T-cell (primary cell): ENCODE measurements at regions not wholly inside any gene's neighbourhood (a gene's known extent, or its start where the extent isn't known, plus 50 kb on each side); places are given as distances from the start of the nearest gene placed in this dataset.

Experiments
- ATAC-seq, 4 experiments: fragments of 200-7000 bp in 3 of 4; fragments of 150-1000 bp in 1 of 4; cut with Tn5 transposase; replicated peaks in 1 of 4; 1 replicate in 3 of 4; 2 replicates in 1 of 4; pipeline ENCODE4 v1.10.0; 2021; ENCODE audit warnings: moderate library complexity in 3 of 4, mild to moderate bottlenecking in 2 of 4, moderate number of reproducible peaks in 1 of 4
- CTCF ChIA-PET, 2 donors: fragments of 300-600 bp; sonication (Branson Sonifier 250); formaldehyde crosslinking; loops; one replicate each; lab custom pipeline; 2022; ENCODE audit warnings: antibody characterized with exemption in 2 of 2; lab: Charles Lee
- POLR2A ChIA-PET, 2 donors: fragments of 300-600 bp; sonication (Branson Sonifier 250); formaldehyde crosslinking; loops; one replicate each; lab custom pipeline; 2022; ENCODE audit warnings: antibody characterized with exemption in 2 of 2; lab: Charles Lee
- DNase-seq, 35 experiments: peaks; one replicate each; pipeline versions ENCODE4 v3.0.0 to v3.0.0-alpha.2; 2013 to 2023
- H3K27ac ChIP-seq: one replicate; pipeline ENCODE4 v1.5.1; 2013; ENCODE audit warnings: low read length
- H3K27me3 ChIP-seq, 2 experiments: replicated peaks in 1 of 2; 1 replicate in 1 of 2; 2 replicates in 1 of 2; pipeline versions ENCODE4 v1.6.1 to v1.7.0; 2013; ENCODE audit warnings: low read length in 1 of 2, mixed read lengths in 1 of 2; ENCODE audit not compliant: control insufficient read depth in 2 of 2, insufficient read depth in 2 of 2; ENCODE audit errors: extremely low read depth in 1 of 2
- H3K36me3 ChIP-seq, 2 donors: 1 replicate in 1 of 2; 2 replicates in 1 of 2; pipeline versions ENCODE4 v1.6.1 to v1.7.0; 2013; ENCODE audit warnings: low read length in 1 of 2; ENCODE audit not compliant: control insufficient read depth in 2 of 2, insufficient read depth in 1 of 2; ENCODE audit errors: extremely low read depth in 1 of 2
- H3K4me1 ChIP-seq, 2 experiments: 1 replicate in 1 of 2; 2 replicates in 1 of 2; pipeline versions ENCODE4 v1.6.1 to v1.7.0; 2013; ENCODE audit warnings: low read length in 2 of 2, mixed read lengths in 1 of 2; ENCODE audit not compliant: insufficient read depth in 2 of 2, control insufficient read depth in 1 of 2; ENCODE audit errors: extremely low read depth in 1 of 2
- H3K4me3 ChIP-seq, 2 donors: 1 replicate in 1 of 2; 2 replicates in 1 of 2; pipeline versions ENCODE4 v1.5.1 to v1.7.0; 2013; ENCODE audit warnings: mild to moderate bottlenecking in 2 of 2, low read length in 1 of 2, moderate library complexity in 1 of 2; ENCODE audit not compliant: control insufficient read depth in 1 of 2; ENCODE audit errors: extremely low read depth in 1 of 2
- H3K9me3 ChIP-seq: 2 replicates; pipeline ENCODE4 v1.7.0; 2013
- H3K27ac Mint-ChIP-seq, 2 donors: one replicate each; pipeline ENCODE4 v1.8.0; 2020 to 2021; ENCODE audit warnings: mild to moderate bottlenecking in 2 of 2, mixed read lengths in 2 of 2
- H3K27me3 Mint-ChIP-seq, 2 donors: one replicate each; pipeline ENCODE4 v1.8.0; 2021 to 2022; ENCODE audit warnings: mixed read lengths in 2 of 2
- H3K36me3 Mint-ChIP-seq: one replicate; pipeline ENCODE4 v1.8.0; 2021; ENCODE audit warnings: mixed read lengths
- H3K4me1 Mint-ChIP-seq, 3 donors: one replicate each; pipeline ENCODE4 v1.8.0; 2020 to 2022; ENCODE audit warnings: mixed read lengths in 3 of 3, mild to moderate bottlenecking in 1 of 3
- H3K4me3 Mint-ChIP-seq, 3 donors: one replicate each; pipeline ENCODE4 v1.8.0; 2020 to 2022; ENCODE audit warnings: mild to moderate bottlenecking in 3 of 3, mixed read lengths in 3 of 3, moderate library complexity in 3 of 3
- H3K9me3 Mint-ChIP-seq, 3 donors: one replicate each; pipeline ENCODE4 v1.8.0; 2020 to 2022; ENCODE audit warnings: mixed read lengths in 3 of 3
- WGBS: methylation state at CpG from one replicate; pipeline ENCODE4 v1.1.5; 2013; ENCODE audit warnings: missing lambda C conversion rate; ENCODE audit not compliant: insufficient coverage; 5-methylcytosine and 5-hydroxymethylcytosine counted together

- peaks cover 0 to 44% of the 10 kb centered on the region in 2 experiments for H3K27me3 ChIP-seq
- no peaks in the 10 kb centered on the region for H3K4me1 Mint-ChIP-seq
- CTCF ChIA-PET: interaction anchor here in 1 of 2 donors (0.7 kb wide), 1 partner anchor 11 kb away, joined by 4 read pairs; no protein-coding TSS in a partner anchor
- H3K36me3 Mint-ChIP-seq: no peaks in the 10 kb centered on the region
- no peak overlapping the region for H3K4me3 Mint-ChIP-seq
- DNase-seq (no peak), ATAC-seq (no peak)
- H3K27ac ChIP-seq: no peak overlapping the region
- H3K4me1 ChIP-seq: no peaks in the 10 kb centered on the region
- no peak overlapping the region for H3K27ac Mint-ChIP-seq
- H3K4me3 ChIP-seq: no peak overlapping the region
- WGBS: 80% methylated on average over 4 of the region's 6 CpGs
- H3K9me3 Mint-ChIP-seq: no peaks in the 10 kb centered on the region
- no peaks in the 10 kb centered on the region for H3K9me3 ChIP-seq
- POLR2A ChIA-PET: no interaction called here
- peaks cover 15 to 27% of the 10 kb centered on the region in 2 donors for H3K27me3 Mint-ChIP-seq
- no peaks in the 10 kb centered on the region for H3K36me3 ChIP-seq
Observed at GRCh38 chr19:30677702-30678101, 305.5 kb downstream of the ZNF536 start.

- ATAC-seq (no peak), DNase-seq (no peak)
- no peak overlapping the region for H3K27ac Mint-ChIP-seq
- H3K36me3 Mint-ChIP-seq: no peaks in the 10 kb centered on the region
- Histone ChIP-seq H3K36me3 (no peaks in the 10 kb centered on the region), H3K27ac (no peak overlapping the region), H3K4me3 (no peak overlapping the region), H3K27me3 (peaks cover 0 to 39% of the 10 kb centered on the region in 2 experiments), H3K9me3 (no peaks in the 10 kb centered on the region), H3K4me1 (no peaks in the 10 kb centered on the region)
- H3K4me1 Mint-ChIP-seq: no peaks in the 10 kb centered on the region
- peaks cover 13 to 23% of the 10 kb centered on the region in 2 donors for H3K27me3 Mint-ChIP-seq
- H3K4me3 Mint-ChIP-seq: no peak overlapping the region
- 77% methylated on average over 3 of the region's 8 CpGs for whole genome bisulfite sequencing
- ChIA-PET POLR2A (no interaction called here), CTCF (no interaction called here)
- H3K9me3 Mint-ChIP-seq: no peaks in the 10 kb centered on the region
Observed at GRCh38 chr19:30676990-30677679, 305.0 kb downstream of the ZNF536 start.

GRCh38 chr19:30675086-30675485 is 302.9 kb downstream of the ZNF536 start:
- CTCF ChIA-PET: no interaction called here
- no peak for ATAC-seq

GRCh38 chr19:30674656-30675055 is 302.5 kb downstream of the ZNF536 start:
- CTCF ChIA-PET: interaction anchor here in 1 of 2 donors (0.6 kb wide), 1 partner anchor 1802 kb away, joined by 3 read pairs; no protein-coding TSS in a partner anchor
- H3K27ac Mint-ChIP-seq: no peak overlapping the region
- H3K4me1 ChIP-seq: no peaks in the 10 kb centered on the region

More at GRCh38 chr19:30675086-30675485, 302.9 kb downstream of the ZNF536 start:
- H3K36me3 Mint-ChIP-seq: no peaks in the 10 kb centered on the region
- peaks cover 16 to 30% of the 10 kb centered on the region in 2 donors for H3K27me3 Mint-ChIP-seq
- Histone ChIP-seq H3K4me1 (no peaks in the 10 kb centered on the region), H3K27ac (no peak overlapping the region), H3K36me3 (no peaks in the 10 kb centered on the region), H3K27me3 (peaks cover 0 to 36% of the 10 kb centered on the region in 2 experiments), H3K9me3 (no peaks in the 10 kb centered on the region), H3K4me3 (no peak overlapping the region)
- no peak overlapping the region for H3K27ac Mint-ChIP-seq
- WGBS: 62% methylated on average over 7 of the region's 7 CpGs
- POLR2A ChIA-PET: no interaction called here
- H3K4me3 Mint-ChIP-seq: no peak overlapping the region
- no peaks in the 10 kb centered on the region for H3K4me1 Mint-ChIP-seq
- no peak for DNase-seq
- H3K9me3 Mint-ChIP-seq: no peaks in the 10 kb centered on the region

DNA sequence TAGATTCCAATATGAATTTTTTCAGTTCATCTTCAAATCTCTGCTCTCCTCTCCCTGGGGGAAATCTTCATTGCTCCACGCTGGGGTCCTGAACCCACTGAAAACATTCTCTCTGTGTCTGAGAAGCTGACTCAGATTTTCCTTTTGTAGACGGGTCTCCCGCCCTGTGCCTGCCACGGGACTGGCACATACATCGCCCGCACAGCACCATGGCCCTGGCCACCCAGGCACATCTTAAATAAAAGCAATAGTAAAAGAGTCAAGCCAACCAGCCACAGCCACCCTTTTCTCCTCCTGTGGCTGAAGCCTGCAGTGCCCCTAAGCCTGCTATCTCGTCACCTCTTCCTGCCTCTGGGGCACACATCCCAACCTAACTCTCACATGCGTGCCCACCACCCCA is 301.2 kb downstream of the ZNF536 start:
- Histone ChIP-seq H3K27me3 (peaks cover 0 to 47% of the 10 kb centered on the region in 2 experiments), H3K36me3 (no peaks in the 10 kb centered on the region), H3K4me3 (no peak overlapping the region), H3K27ac (no peak overlapping the region), H3K9me3 (no peaks in the 10 kb centered on the region), H3K4me1 (peaks cover 0 to 3% of the 10 kb centered on the region in 2 experiments)
- ATAC-seq: no peak
- CTCF ChIA-PET: no interaction called here
- H3K27ac Mint-ChIP-seq: no peak overlapping the region
- H3K9me3 Mint-ChIP-seq: no peaks in the 10 kb centered on the region
- no peaks in the 10 kb centered on the region for H3K36me3 Mint-ChIP-seq
- H3K27me3 Mint-ChIP-seq: peaks cover 22 to 39% of the 10 kb centered on the region in 2 donors
- WGBS: 87% methylated on average over 6 of the region's 8 CpGs
- H3K4me1 Mint-ChIP-seq: no peaks in the 10 kb centered on the region
- H3K4me3 Mint-ChIP-seq: no peak overlapping the region
- DNase-seq: no peak
- POLR2A ChIA-PET: no interaction called here

More at GRCh38 chr19:30674656-30675055, 302.5 kb downstream of the ZNF536 start:
- Mint-ChIP-seq H3K36me3 (no peaks in the 10 kb centered on the region), H3K9me3 (no peaks in the 10 kb centered on the region), H3K27me3 (peaks cover 16 to 31% of the 10 kb centered on the region in 2 donors), H3K4me1 (no peaks in the 10 kb centered on the region), H3K4me3 (no peak overlapping the region)
- no peak for DNase-seq
- Histone ChIP-seq H3K9me3 (no peaks in the 10 kb centered on the region), H3K36me3 (no peaks in the 10 kb centered on the region), H3K27me3 (peaks cover 0 to 40% of the 10 kb centered on the region in 2 experiments), H3K27ac (no peak overlapping the region), H3K4me3 (no peak overlapping the region)
- POLR2A ChIA-PET: no interaction called here
- no peak for ATAC-seq
- 78% methylated on average over 6 of the region's 6 CpGs for WGBS

DNA sequence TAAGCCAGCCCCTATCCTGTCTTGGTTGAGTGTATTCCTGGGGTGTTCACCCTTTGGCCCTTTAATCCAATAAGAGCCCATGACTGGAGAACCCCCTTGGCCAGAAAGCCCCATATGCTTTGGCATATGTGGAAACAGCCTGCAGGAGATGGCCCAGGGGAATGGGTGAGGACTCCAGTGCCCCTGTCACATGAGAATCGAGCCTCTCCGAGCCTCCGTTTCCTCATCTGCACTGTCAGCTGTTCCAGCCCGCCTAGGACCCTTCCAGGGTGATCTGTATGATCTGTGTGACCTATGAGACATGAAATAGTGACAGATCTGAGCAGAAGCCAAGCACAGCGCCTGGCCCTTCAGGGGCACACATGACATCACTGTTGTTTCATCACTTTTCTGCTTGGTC is 300.7 kb downstream of the ZNF536 start:
- WGBS: 67% methylated on average over 4 of the region's 5 CpGs
- no peak for ATAC-seq
- H3K9me3 ChIP-seq: no peaks in the 10 kb centered on the region
- H3K4me3 ChIP-seq: no peak overlapping the region
- no peaks in the 10 kb centered on the region for H3K4me1 Mint-ChIP-seq
- H3K4me3 Mint-ChIP-seq: no peak overlapping the region
- H3K36me3 Mint-ChIP-seq: no peaks in the 10 kb centered on the region
- peaks cover 0 to 47% of the 10 kb centered on the region in 2 experiments for H3K27me3 ChIP-seq
- no peaks in the 10 kb centered on the region for H3K9me3 Mint-ChIP-seq
- H3K27ac Mint-ChIP-seq: no peak overlapping the region
- peaks cover 0 to 3% of the 10 kb centered on the region in 2 experiments for H3K4me1 ChIP-seq
- peaks cover 22 to 40% of the 10 kb centered on the region in 2 donors for H3K27me3 Mint-ChIP-seq
- no peak for DNase-seq
- H3K27ac ChIP-seq: no peak overlapping the region
- ChIA-PET POLR2A (no interaction called here), CTCF (no interaction called here)
- H3K36me3 ChIP-seq: no peaks in the 10 kb centered on the region
